Kasumi-1 (cell line): ENCODE measurements at regions not wholly inside any gene's neighbourhood (a gene's known extent, or its start where the extent isn't known, plus 50 kb on each side); places are given as distances from the start of the nearest gene placed in this dataset.

Experiments
- DNase-seq, 2 experiments: peaks; one replicate each; lab custom pipeline; 2025; lab: John Stamatoyannopoulos, UW

DNA sequence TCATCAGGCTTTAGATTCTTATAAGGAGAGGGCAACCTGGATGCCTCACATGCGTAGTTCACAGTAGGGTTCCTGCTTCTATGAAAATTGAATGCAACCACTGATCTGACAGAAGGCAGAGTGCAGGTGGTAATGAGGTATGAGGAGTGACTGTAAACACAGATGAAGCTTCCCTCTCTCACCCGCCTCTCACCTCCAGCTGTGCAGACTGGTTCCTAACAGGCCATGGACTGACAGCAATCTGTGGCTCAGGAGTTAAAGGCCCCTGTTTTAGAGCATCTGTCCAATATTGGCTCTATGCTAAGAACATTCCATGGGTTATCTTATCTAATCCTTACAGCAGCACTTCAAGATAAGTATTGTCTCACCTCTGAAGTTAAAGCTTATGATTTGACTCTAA is 213.5 kb upstream of the NRP1 start:
- no peak for DNase-seq

DNA sequence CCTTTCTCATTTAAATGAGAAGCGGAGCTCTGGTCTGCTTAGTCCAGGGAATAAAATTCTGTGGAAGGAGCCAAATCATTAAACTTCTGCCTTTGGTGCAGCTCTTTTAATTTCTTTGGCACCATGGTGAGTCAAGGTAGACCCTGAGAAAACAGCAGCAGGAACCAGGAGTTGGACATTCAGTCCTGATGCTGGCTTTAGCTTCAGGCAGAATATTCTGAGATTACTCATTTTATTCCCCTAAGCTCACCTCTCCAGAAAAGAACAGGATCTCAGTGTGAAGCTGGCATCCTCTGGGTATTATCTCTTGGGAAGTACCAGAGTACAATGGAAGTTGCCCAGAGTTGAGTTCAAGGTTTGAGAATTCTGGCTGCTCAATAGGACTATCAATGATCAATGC is 211.6 kb upstream of the NRP1 start:
- DNase-seq: no peak

GRCh38 chr10:33542752-33543505 is 208.5 kb upstream of the NRP1 start:
- no peak for DNase-seq

- DNase-seq: no peak
Observed at GRCh38 chr10:33539116-33539515, 204.6 kb upstream of the NRP1 start.

DNA sequence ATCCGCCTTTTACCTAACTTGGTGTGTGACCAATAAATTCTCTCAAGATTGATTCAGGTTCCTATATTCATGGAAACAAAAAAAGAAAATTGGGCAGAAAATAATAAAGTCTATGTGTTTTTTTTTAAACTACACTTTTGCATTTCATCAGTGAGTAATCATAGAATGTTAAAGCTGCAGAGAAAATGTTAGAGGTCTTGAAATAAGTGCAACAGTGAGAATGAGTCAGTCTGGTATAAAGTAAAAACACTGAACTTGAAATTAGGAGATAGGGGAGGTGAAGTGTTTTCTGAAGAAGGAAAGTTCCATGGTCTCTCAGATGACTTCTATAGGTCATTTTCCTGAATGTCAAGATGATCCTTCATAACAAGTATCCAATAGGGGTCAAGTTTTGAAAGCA is 202.6 kb upstream of the NRP1 start:
- no peak for DNase-seq

GRCh38 chr10:33536508-33536907 is 202.0 kb upstream of the NRP1 start:
- DNase-seq: no peak

DNA sequence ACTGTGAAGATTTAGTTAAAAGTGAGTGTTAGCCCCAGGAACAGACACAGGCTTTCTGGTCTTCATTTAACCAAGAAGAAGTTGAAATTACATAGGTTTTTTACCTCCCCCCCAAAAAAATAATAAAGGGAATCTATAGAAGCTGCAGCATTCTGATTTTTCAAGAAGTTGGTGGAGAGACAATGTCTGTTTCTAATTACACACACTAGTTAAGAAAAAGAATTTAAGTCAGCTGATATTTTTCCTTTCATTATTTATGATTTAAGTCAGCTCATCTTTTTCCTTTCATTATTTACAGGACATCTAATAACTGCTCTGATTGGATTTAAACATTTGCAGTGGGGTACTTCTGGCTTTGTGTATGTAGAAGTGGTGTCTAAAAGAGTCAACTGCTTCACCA is 201.4 kb upstream of the NRP1 start:
- no peak for DNase-seq

GRCh38 chr10:33534416-33534815 is 199.9 kb upstream of the NRP1 start:
- no peak for DNase-seq

DNA sequence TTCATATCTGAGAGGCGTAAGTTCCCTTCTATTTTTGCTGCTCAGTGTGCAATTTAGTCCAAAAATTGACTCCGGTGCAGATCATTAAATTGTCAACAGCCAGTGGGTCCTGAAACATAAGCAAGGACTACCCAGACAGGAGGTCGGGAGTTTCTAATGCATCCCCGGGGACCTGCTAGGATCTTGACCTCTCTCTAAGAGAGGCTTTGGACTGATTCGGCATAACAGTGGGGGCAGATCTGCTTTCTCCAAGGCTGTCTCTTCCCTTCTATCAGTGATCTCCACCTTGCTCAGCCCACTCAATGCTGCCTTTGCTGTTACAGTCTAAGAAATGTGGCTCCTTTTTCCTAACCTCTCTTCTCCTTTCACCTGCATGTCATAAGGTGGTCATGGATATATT is 199.1 kb upstream of the NRP1 start:
- no peak for DNase-seq

DNA sequence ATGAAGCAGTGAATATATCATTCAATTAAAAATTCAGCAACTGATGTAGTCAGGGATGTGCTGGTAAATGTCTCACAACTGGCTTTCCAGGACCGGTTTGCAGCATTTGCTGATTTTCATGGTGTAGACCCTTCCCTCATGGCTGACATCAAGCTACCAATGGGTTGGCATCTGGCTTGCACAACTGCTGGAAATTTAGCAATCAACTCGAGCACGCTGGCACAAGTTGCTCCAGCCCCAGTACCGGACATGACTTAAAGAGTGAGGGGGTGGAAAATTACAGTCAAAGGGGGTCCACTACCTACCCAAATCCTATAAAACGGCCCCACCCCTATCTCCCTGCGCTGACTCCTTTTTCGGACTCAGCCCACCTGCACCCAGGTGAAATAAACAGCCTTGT is 198.4 kb upstream of the NRP1 start:
- DNase-seq: no peak

DNA sequence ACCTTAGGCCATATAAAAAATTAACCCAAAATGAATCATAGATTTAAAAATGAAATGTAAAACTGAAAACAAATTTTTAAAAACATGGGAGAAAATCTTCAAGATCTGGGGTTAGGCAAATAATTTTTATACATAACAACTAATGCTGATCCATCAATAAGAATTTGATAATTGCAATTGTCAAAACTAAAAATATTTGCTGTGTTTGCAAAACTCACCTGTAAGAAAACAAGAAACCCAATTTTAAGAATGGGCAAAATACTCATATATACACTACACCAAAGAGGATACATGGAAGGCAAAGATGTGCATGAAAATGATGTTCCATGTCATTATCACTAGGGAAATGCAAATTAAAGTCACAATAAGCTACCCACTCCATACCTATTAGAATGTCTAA is 194.8 kb upstream of the NRP1 start:
- no peak for DNase-seq

- no peak for DNase-seq
Observed at GRCh38 chr10:33524966-33525365, 190.5 kb upstream of the NRP1 start.

- no peak for DNase-seq
Observed at GRCh38 chr10:33524041-33524440, 189.6 kb upstream of the NRP1 start.

- no peak for DNase-seq
Observed at GRCh38 chr10:33523236-33523792, 188.8 kb upstream of the NRP1 start.

DNA sequence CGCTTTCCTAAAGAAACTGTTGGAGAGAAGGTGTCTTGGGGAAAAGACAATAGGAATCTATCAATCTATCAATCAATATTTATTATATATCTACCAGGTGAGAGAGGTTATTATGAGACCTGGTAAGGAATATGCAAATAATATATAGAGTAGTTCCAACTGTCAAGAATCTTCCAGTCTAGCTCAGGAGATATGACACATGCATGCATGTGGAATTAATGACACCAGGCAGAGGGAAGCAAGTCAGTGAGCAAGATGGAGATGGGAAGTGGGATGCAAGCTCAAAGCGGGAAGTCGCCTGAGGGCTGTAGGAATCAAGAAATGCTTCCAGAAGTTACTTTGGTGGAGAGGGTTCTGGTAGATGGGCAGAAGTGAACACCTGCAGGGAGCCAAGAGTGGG is 187.4 kb upstream of the NRP1 start:
- DNase-seq: no peak

DNA sequence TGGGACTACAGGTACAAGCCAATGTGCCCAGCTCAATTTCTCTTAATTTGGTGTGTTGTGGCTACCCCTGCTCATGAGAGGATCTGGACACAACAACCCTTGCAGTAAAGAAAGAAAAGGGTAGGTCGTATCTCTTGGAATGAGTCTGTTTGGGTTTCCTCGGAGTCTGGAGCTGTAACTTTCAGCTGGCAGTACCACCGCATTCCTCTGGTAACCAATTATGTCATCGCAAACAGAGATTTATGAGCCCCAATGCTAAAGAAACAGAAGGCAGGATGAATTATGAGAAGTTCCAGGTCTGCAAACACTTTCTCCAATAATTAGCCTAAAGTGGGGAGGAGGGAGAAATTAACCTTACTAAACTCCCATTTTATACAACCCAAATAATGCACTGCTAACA is 186.6 kb upstream of the NRP1 start:
- DNase-seq: no peak

GRCh38 chr10:33520223-33520622 is 185.8 kb upstream of the NRP1 start:
- no peak for DNase-seq

DNA sequence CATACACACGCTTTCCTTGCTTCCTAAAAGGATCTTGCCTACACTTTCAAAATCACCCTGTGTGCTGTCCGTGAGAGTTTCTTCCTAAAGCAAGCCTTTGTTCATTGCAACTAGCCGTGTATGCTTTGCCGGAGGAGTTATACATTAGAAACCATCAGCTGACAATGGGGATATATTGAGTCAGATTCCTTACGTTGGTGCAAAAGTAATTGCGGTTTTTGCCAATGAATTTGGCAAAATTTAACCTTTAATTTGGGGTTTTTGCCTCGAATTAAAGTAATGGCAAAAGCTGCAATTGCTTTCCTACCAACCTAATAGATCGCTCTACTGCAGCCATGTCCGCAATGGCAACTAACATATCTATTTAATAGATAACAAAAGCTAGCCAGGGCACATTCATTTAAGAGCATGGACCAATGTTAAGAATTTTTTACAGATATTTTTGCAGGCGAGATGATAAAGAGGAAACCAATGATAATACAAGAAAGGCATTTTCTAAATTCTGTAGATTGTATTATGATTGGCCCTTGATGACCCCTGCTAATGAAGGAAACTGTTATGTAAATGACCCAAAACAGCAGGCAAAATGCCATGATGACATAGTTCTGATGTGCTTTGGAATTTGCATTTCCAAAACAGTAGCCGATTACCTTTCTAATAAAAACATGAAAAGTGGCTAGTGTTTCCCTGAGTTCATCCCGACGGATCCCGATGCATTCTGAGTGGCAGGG is 184.8 kb upstream of the NRP1 start:
- DNase-seq: no peak

- no peak for DNase-seq
Observed at GRCh38 chr10:33510206-33510605, 175.7 kb upstream of the NRP1 start.

DNA sequence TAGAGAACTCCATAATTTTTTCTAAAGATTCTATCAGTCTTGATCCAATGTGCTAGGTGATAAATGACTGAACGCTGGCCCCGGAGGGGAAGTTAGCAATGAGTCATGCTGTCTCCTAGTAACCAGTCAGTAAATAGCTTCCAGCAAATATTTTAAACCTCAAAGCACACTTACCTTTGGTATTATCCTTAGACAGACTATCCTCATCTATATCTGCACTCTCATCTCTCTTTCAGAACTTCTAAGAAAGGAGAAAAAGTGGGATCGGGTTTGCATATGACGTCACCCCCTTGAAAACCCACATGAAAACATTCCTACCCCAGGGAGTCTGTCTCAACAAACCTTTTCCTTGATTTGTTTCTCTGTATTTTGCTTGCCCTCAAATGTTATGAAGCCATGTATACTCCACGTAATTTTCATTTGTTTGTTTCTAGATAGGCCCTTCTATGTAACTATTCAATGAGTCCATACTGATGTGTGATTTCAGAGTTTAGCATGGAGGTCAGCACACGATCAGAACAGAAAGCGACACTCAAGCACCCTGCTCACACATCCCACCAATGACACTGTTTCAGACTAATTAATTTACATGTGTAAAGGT is 174.9 kb upstream of the NRP1 start:
- DNase-seq: peak; percentile 92 to 95

DNA sequence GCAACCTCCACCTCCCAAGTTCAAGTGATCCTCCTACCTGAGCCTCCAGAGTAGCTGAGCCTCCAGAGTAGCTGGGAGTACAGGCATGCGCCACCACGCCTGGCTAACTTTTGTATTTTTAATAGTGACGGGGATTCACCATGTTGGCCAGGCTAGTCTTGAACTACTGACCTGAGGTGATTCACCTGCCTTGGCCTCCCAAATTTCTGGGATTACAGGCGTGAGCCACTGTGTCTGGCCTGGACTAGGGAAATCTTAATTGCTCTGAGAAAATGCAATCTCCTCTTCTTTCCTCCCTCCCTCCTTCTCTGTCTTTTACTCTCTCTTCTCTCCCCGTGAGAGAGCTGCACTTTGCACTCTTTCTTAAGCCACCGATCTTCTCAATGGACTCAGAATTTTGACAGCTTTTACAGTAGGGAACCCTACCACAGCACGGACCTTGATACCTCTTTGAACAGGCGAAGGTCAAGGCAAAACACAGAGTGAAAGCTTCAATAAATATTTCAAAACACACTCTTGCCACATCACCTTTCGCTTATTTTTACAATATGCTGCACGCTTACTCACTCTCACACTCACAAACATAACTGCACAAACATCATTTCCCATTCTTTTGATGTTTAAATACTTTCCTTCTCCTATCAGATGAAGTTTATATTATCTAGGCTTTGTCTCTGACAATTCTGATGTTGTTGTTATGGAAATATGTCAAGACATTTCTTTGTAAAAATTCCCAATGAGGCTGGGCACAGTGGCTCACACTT is 173.4 kb upstream of the NRP1 start:
- no peak for DNase-seq
